H9 (cell line): ENCODE measurements at regions not wholly inside any gene's neighbourhood (a gene's known extent, or its start where the extent isn't known, plus 50 kb on each side); places are given as distances from the start of the nearest gene placed in this dataset.

Experiments used
- DNase-seq: peaks from one replicate; pipeline ENCODE4 v3.0.0-alpha.2; 2017
- H2AFZ ChIP-seq: one replicate; pipeline ENCODE4 v1.6.1; 2013; ENCODE audit warnings: mild to moderate bottlenecking, low read length, control low read depth, moderate library complexity
- H2AK5ac ChIP-seq: 2 replicates; pipeline ENCODE4 v1.6.1; 2013; ENCODE audit warnings: low read length, control low read depth, mixed read lengths; ENCODE audit not compliant: insufficient read length
- H2BK120ac ChIP-seq: one replicate; pipeline ENCODE4 v1.6.1; 2013; ENCODE audit warnings: low read depth, mild to moderate bottlenecking, low read length, control low read depth, inconsistent platforms; ENCODE audit not compliant: poor library complexity, severe bottlenecking
- H2BK12ac ChIP-seq: 2 replicates; pipeline ENCODE4 v1.6.1; 2013; ENCODE audit warnings: low read length, control low read depth, mixed read lengths, low read depth; ENCODE audit not compliant: insufficient read length
- H2BK15ac ChIP-seq: 2 replicates; pipeline ENCODE4 v1.6.1; 2013; ENCODE audit warnings: low read depth, low read length, control low read depth
- H2BK20ac ChIP-seq: one replicate; pipeline ENCODE4 v1.6.1; 2013; ENCODE audit warnings: low read depth, mild to moderate bottlenecking, low read length, control low read depth, inconsistent platforms; ENCODE audit not compliant: poor library complexity, severe bottlenecking
- H2BK5ac ChIP-seq: 2 replicates; pipeline ENCODE4 v1.6.1; 2013; ENCODE audit warnings: low read length, control low read depth, mixed read lengths; ENCODE audit not compliant: insufficient read length
- H3K14ac ChIP-seq: 2 replicates; pipeline ENCODE4 v1.6.1; 2013; ENCODE audit warnings: low read length, control low read depth; ENCODE audit not compliant: insufficient read depth
- H3K18ac ChIP-seq: 2 replicates; pipeline ENCODE4 v1.6.1; 2013; ENCODE audit warnings: low read depth, mild to moderate bottlenecking, mixed read lengths, low read length, control low read depth; ENCODE audit not compliant: insufficient read length
- H3K23ac ChIP-seq: 2 replicates; pipeline ENCODE4 v1.6.1; 2013; ENCODE audit warnings: low read length, control low read depth, mixed read lengths, low read depth; ENCODE audit not compliant: insufficient read length
- H3K23me2 ChIP-seq: 2 replicates; pipeline ENCODE4 v1.6.1; 2013; ENCODE audit warnings: low read depth, mild to moderate bottlenecking, mixed read lengths, low read length, control low read depth; ENCODE audit not compliant: insufficient read length, poor library complexity, severe bottlenecking
- H3K27ac ChIP-seq: 2 replicates; pipeline ENCODE4 v1.5.1; 2013; ENCODE audit warnings: low read length, control low read depth, mixed read lengths, low read depth; ENCODE audit not compliant: insufficient read length
- H3K27me3 ChIP-seq: 2 replicates; pipeline ENCODE4 v1.6.1; 2013; ENCODE audit warnings: low read length, control low read depth, inconsistent platforms; ENCODE audit not compliant: insufficient read depth
- H3K4ac ChIP-seq: 2 replicates; pipeline ENCODE4 v1.6.1; 2013; ENCODE audit warnings: low read depth, mild to moderate bottlenecking, control low read depth, inconsistent platforms, low read length, moderate library complexity
- H3K4me1 ChIP-seq: 2 replicates; pipeline ENCODE4 v1.6.1; 2013; ENCODE audit warnings: low read length, control low read depth, inconsistent platforms; ENCODE audit not compliant: insufficient read depth
- H3K4me2 ChIP-seq: 2 replicates; pipeline ENCODE4 v1.6.1; 2013; ENCODE audit warnings: low read length, control low read depth, mixed read lengths; ENCODE audit not compliant: insufficient read length, insufficient read depth
- H3K56ac ChIP-seq: 2 replicates; pipeline ENCODE4 v1.6.1; 2013; ENCODE audit warnings: low read depth, mild to moderate bottlenecking, mixed read lengths, low read length, control low read depth; ENCODE audit not compliant: insufficient read length
- H3K79me1 ChIP-seq: 2 replicates; pipeline ENCODE4 v1.6.1; 2013; ENCODE audit warnings: low read depth, mild to moderate bottlenecking, moderate library complexity, low read length, control low read depth, inconsistent platforms; ENCODE audit not compliant: insufficient read depth, poor library complexity, severe bottlenecking
- H3K79me2 ChIP-seq: 2 replicates; pipeline ENCODE4 v1.6.1; 2013; ENCODE audit warnings: low read length, control low read depth, inconsistent platforms; ENCODE audit not compliant: insufficient read depth
- H3K9ac ChIP-seq: 2 replicates; pipeline ENCODE4 v1.6.1; 2013; ENCODE audit warnings: low read length, control low read depth, mixed read lengths; ENCODE audit not compliant: insufficient read length; ENCODE audit errors: extremely low read depth
- H3K9me3 ChIP-seq: one replicate; pipeline ENCODE4 v1.6.1; 2013; ENCODE audit warnings: low read depth, low read length, inconsistent platforms; ENCODE audit not compliant: control insufficient read depth
- H3T11ph ChIP-seq: one replicate; pipeline ENCODE4 v1.6.1; 2013; ENCODE audit warnings: mild to moderate bottlenecking, low read length, control low read depth, inconsistent platforms
- H4K20me1 ChIP-seq: one replicate; pipeline ENCODE4 v1.6.1; 2013; ENCODE audit not compliant: control insufficient read depth, insufficient read length, insufficient read depth
- H4K5ac ChIP-seq: 2 replicates; pipeline ENCODE4 v1.6.1; 2013; ENCODE audit warnings: low read depth, mild to moderate bottlenecking, mixed read lengths, low read length, control low read depth; ENCODE audit not compliant: insufficient read length
- H4K8ac ChIP-seq: replicated peaks from 2 replicates; pipeline ENCODE4 v1.6.1; 2013; ENCODE audit warnings: low read length, control low read depth, mixed read lengths, low read depth; ENCODE audit not compliant: insufficient read length
- H4K91ac ChIP-seq: 2 replicates; pipeline ENCODE4 v1.6.1; 2013; ENCODE audit warnings: low read depth, mild to moderate bottlenecking, moderate library complexity, mixed read lengths, low read length, control low read depth; ENCODE audit not compliant: insufficient read length
- H3K27ac Mint-ChIP-seq, 3 experiments: 2 replicates in 2 of 3; 3 replicates in 1 of 3; pipeline ENCODE4 v1.8.0; 2020 to 2021; ENCODE audit warnings: mixed read lengths in 3 of 3, mild to moderate bottlenecking in 1 of 3, moderate library complexity in 1 of 3
- H3K27me3 Mint-ChIP-seq: 2 replicates; pipeline ENCODE4 v1.8.0; 2021; ENCODE audit warnings: low read depth, mild to moderate bottlenecking, moderate library complexity, mixed read lengths
- H3K36me3 Mint-ChIP-seq, 3 experiments: 2 replicates in 2 of 3; 3 replicates in 1 of 3; pipeline ENCODE4 v1.8.0; 2020 to 2021; ENCODE audit warnings: low read depth in 3 of 3, mixed read lengths in 3 of 3; ENCODE audit not compliant: insufficient read depth in 1 of 3
- H3K4me1 Mint-ChIP-seq, 2 experiments: 2 replicates each; pipeline ENCODE4 v1.8.0; 2020; ENCODE audit warnings: mixed read lengths in 2 of 2
- H3K4me3 Mint-ChIP-seq, 2 experiments: 2 replicates in 1 of 2; 3 replicates in 1 of 2; pipeline ENCODE4 v1.8.0; 2020 to 2021; ENCODE audit warnings: mild to moderate bottlenecking in 2 of 2, mixed read lengths in 2 of 2, moderate library complexity in 1 of 2
- H3K9me3 Mint-ChIP-seq, 2 experiments: 2 replicates in 1 of 2; 3 replicates in 1 of 2; pipeline ENCODE4 v1.8.0; 2020; ENCODE audit warnings: mild to moderate bottlenecking in 2 of 2, mixed read lengths in 2 of 2, moderate library complexity in 1 of 2
- WGBS: extraction: QIAGEN DNeasy Blood & Tissue Kit; methylation state at CpG from one replicate; pipeline ENCODE4 v1.1.7; 2013; ENCODE audit warnings: missing lambda C conversion rate, low lambda C conversion rate, mixed read lengths; ENCODE audit not compliant: insufficient read length; ENCODE audit errors: extremely low coverage; 5-methylcytosine and 5-hydroxymethylcytosine counted together
- TF ChIP-seq, protein P1 (sequence below): fragments of 200-600 bp; sonication (generic); conservative IDR thresholded peaks from 3 replicates; pipeline ENCODE4 v1.8.0; 2021; ENCODE audit warnings: antibody characterized with exemption, mild to moderate bottlenecking

DNA sequence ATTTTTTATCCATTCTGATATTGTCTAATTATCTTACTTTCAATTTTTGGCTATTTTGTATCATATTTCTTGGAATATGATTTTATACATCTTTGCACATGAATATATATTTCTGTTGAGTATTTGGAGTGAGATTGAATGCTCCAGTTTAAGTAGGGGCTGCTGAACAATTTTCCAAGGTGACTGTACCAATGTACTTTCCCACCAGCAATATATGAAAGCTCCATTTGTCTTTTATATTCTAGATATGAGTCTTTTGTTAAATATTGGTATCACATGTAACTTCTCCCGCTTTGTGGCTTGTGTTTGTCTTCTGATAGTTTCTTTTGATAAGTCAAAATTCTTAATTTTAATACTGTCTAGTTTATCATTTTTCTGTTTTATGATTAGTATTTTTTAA lies 144.6 kb upstream of the MDFIC start:
- Histone ChIP-seq H3K79me2 (no peaks in the 10 kb centered on the region), H3T11ph (no peak overlapping the region), H3K23ac (no peak overlapping the region), H3K4me1 (no peaks in the 10 kb centered on the region; the same call in 1 of the 2 replicates), H2BK15ac (no peak overlapping the region), H2BK120ac (no peak overlapping the region), H4K20me1 (no peaks in the 10 kb centered on the region), H2BK12ac (no peak overlapping the region), H3K56ac (no peak overlapping the region), H4K8ac (no peak overlapping the region), H3K27ac (no peak overlapping the region), H3K14ac (no peak overlapping the region), H4K5ac (no peak overlapping the region), H3K4me2 (no peak overlapping the region), H2BK20ac (no peak overlapping the region), H3K79me1 (no peaks in the 10 kb centered on the region), H3K4ac (no peak overlapping the region), H3K27me3 (no peaks in the 10 kb centered on the region), H4K91ac (no peak overlapping the region), H3K18ac (no peak overlapping the region), H2AK5ac (no peak overlapping the region), H2BK5ac (no peak overlapping the region), H3K9ac (no peak overlapping the region), H3K23me2 (no peaks in the 10 kb centered on the region), H2AFZ (no peak overlapping the region), H3K9me3 (no peaks in the 10 kb centered on the region)
- Mint-ChIP-seq H3K36me3 (no peaks in the 10 kb centered on the region), H3K27me3 (no peaks in the 10 kb centered on the region), H3K27ac (no peak overlapping the region), H3K9me3 (no peaks in the 10 kb centered on the region), H3K4me1 (peaks cover 13 to 17% of the 10 kb centered on the region in 2 experiments), H3K4me3 (no peak overlapping the region)
- no peak for DNase-seq
- TF ChIP-seq, protein P1, sequence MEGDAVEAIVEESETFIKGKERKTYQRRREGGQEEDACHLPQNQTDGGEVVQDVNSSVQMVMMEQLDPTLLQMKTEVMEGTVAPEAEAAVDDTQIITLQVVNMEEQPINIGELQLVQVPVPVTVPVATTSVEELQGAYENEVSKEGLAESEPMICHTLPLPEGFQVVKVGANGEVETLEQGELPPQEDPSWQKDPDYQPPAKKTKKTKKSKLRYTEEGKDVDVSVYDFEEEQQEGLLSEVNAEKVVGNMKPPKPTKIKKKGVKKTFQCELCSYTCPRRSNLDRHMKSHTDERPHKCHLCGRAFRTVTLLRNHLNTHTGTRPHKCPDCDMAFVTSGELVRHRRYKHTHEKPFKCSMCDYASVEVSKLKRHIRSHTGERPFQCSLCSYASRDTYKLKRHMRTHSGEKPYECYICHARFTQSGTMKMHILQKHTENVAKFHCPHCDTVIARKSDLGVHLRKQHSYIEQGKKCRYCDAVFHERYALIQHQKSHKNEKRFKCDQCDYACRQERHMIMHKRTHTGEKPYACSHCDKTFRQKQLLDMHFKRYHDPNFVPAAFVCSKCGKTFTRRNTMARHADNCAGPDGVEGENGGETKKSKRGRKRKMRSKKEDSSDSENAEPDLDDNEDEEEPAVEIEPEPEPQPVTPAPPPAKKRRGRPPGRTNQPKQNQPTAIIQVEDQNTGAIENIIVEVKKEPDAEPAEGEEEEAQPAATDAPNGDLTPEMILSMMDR: no peak
- no CpG with 5 or more reads among the region's 1 CpG for WGBS
